Lower leg skin (tissue), 3 donors: ENCODE measurements at regions not wholly inside any gene's neighbourhood (a gene's known extent, or its start where the extent isn't known, plus 50 kb on each side); places are given as distances from the start of the nearest gene placed in this dataset.

Source experiments
- POLR2A ChIP-seq, 2 donors: fragments of 450-650 bp; IDR thresholded peaks; one replicate each; pipeline ENCODE4 v1.6.1; 2016 to 2017; ENCODE audit warnings: antibody characterized with exemption in 2 of 2, mild to moderate bottlenecking in 1 of 2, moderate library complexity in 1 of 2
- TF ChIP-seq, protein P1 (sequence below), 3 donors: fragments of 450-650 bp; IDR thresholded peaks; one replicate each; pipeline ENCODE4 v1.5.1; 2016; ENCODE audit warnings: antibody characterized with exemption in 3 of 3, mild to moderate bottlenecking in 3 of 3, moderate library complexity in 2 of 3

DNA sequence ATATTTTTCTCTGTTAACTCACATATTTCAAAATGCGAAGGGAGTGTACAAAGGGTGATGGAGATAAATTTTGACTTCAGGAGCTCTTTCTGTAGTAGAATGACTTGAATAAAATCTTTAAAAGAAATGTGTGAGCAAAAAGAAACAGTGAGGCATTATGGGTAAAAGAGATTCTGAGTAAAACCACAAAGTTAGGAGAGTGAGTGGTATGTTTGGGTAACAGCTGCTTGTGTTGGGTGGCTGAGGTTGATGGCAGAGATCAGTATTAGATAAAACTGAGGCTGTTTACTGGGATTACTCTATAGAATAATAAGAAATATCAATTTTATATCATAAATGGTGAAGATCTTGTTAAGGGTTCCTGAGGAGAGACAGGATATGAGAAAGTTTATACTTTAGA, 434.2 kb upstream of the AMOT start:
- TF ChIP-seq, protein P1, sequence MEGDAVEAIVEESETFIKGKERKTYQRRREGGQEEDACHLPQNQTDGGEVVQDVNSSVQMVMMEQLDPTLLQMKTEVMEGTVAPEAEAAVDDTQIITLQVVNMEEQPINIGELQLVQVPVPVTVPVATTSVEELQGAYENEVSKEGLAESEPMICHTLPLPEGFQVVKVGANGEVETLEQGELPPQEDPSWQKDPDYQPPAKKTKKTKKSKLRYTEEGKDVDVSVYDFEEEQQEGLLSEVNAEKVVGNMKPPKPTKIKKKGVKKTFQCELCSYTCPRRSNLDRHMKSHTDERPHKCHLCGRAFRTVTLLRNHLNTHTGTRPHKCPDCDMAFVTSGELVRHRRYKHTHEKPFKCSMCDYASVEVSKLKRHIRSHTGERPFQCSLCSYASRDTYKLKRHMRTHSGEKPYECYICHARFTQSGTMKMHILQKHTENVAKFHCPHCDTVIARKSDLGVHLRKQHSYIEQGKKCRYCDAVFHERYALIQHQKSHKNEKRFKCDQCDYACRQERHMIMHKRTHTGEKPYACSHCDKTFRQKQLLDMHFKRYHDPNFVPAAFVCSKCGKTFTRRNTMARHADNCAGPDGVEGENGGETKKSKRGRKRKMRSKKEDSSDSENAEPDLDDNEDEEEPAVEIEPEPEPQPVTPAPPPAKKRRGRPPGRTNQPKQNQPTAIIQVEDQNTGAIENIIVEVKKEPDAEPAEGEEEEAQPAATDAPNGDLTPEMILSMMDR (IDR thresholded peaks at IDR 0.05) = no peak
- TF ChIP-seq POLR2A (IDR thresholded peaks at IDR 0.05) = no peak
